ENCODE measurements at regions not wholly inside any gene's neighbourhood (a gene's known extent, or its start where the extent isn't known, plus 50 kb on each side); places are given as distances from the start of the nearest gene placed in this dataset.

GRCh38 chr6:22445946-22446345 lies 123.4 kb upstream of the HDGFL1 start:
- Histone ChIP-seq H3K27ac (no peak overlapping the region), H3K4me3 (no peak overlapping the region), H3K4me1 (replicated peaks in 1 of 2) (peaks cover 20 to 28% of the 10 kb centered on the region in 2 donors)
- peak in 1 of 8 experiments; percentile 4 for ATAC-seq (replicated peaks in 6 of 8)
- in situ Hi-C loops (cut with MboI; ENCODE audit: low pct_unique_long_range_greater_than_20kb in 2 of 9, low sequenced_read_pairs in 9 of 9, unreplicated experiment in 9 of 9), result no loop called here
- WGBS, 10 experiments, result 33 to 100% (median 76%) methylated on average over 1 to 2 of the region's 2 CpGs; no CpG with 5 or more reads in 4 of the 10 experiments

GRCh38 chr6:22447249-22448196 lies 121.8 kb upstream of the HDGFL1 start:
- WGBS, 10 experiments, result 10 to 44% (median 29%) methylated on average over 2 to 12 of the region's 16 CpGs; no CpG with 5 or more reads in 1 of the 10 experiments
- H3K27ac ChIP-seq, result peak overlapping the region; percentile 2 to 4
- peak in 5 of 8 experiments; percentile 40 to 80 (median 74) for ATAC-seq (replicated peaks in 6 of 8)
- H3K4me3 ChIP-seq, result no peak overlapping the region
- H3K4me1 ChIP-seq (replicated peaks in 1 of 2), result peaks cover 20 to 28% of the 10 kb centered on the region in 2 donors
- in situ Hi-C loops (cut with MboI; ENCODE audit: low pct_unique_long_range_greater_than_20kb in 2 of 9, low sequenced_read_pairs in 9 of 9, unreplicated experiment in 9 of 9), result no loop called here

- 0 to 100% (median 9%) methylated on average over 2 to 5 of the region's 6 CpGs; no CpG with 5 or more reads in 2 of the 10 experiments for WGBS, 10 experiments
- H3K4me3 ChIP-seq, result no peak overlapping the region
- in situ Hi-C loops (cut with MboI; ENCODE audit: low pct_unique_long_range_greater_than_20kb in 2 of 9, low sequenced_read_pairs in 9 of 9, unreplicated experiment in 9 of 9), result no loop called here
- H3K27ac ChIP-seq, result no peak overlapping the region
- peaks cover 20 to 28% of the 10 kb centered on the region in 2 donors for H3K4me1 ChIP-seq (replicated peaks in 1 of 2)
- ATAC-seq (replicated peaks in 6 of 8), result peak in 6 of 8 experiments; percentile 33 to 89 (median 77)
Measured at GRCh38 chr6:22448291-22448711, 121.1 kb upstream of the HDGFL1 start.

GRCh38 chr6:22451962-22452361 lies 117.4 kb upstream of the HDGFL1 start:
- WGBS, 10 experiments, result 2 to 100% (median 85%) methylated on average over 2 to 7 of the region's 7 CpGs
- Histone ChIP-seq H3K4me3 (no peak overlapping the region), H3K27ac (no peak overlapping the region), H3K4me1 (replicated peaks in 1 of 2) (peaks cover 16 to 22% of the 10 kb centered on the region in 2 donors)
- peak in 1 of 8 experiments; percentile 65 for ATAC-seq (replicated peaks in 6 of 8)
- in situ Hi-C loops (cut with MboI; ENCODE audit: low pct_unique_long_range_greater_than_20kb in 2 of 9, low sequenced_read_pairs in 9 of 9, unreplicated experiment in 9 of 9), result no loop called here

- H3K27ac ChIP-seq, result no peak overlapping the region
- H3K4me3 ChIP-seq, result no peak overlapping the region
- H3K4me1 ChIP-seq (replicated peaks in 1 of 2), result no peaks in the 10 kb centered on the region
- 38 to 100% (median 87%) methylated on average over 1 of the region's 1 CpG for WGBS, 10 experiments
- no peak for ATAC-seq (replicated peaks in 6 of 8)
- in situ Hi-C loops (cut with MboI; ENCODE audit: low pct_unique_long_range_greater_than_20kb in 2 of 9, low sequenced_read_pairs in 9 of 9, unreplicated experiment in 9 of 9), result no loop called here
Measured at GRCh38 chr6:22455378-22455777, 114.0 kb upstream of the HDGFL1 start.

- Histone ChIP-seq H3K4me3 (no peak overlapping the region), H3K27ac (no peak overlapping the region), H3K4me1 (replicated peaks in 1 of 2) (no peaks in the 10 kb centered on the region)
- no peak for ATAC-seq (replicated peaks in 6 of 8)
- WGBS, 10 experiments, result 50 to 100% (median 83%) methylated on average over 1 of the region's 1 CpG; no CpG with 5 or more reads in 3 of the 10 experiments
- in situ Hi-C loops (cut with MboI; ENCODE audit: low pct_unique_long_range_greater_than_20kb in 2 of 9, low sequenced_read_pairs in 9 of 9, unreplicated experiment in 9 of 9), result no loop called here
Measured at GRCh38 chr6:22457996-22458395, 111.4 kb upstream of the HDGFL1 start.

GRCh38 chr6:22466665-22467245 lies 102.6 kb upstream of the HDGFL1 start:
- Histone ChIP-seq H3K4me1 (replicated peaks in 1 of 2) (peaks cover 0 to 17% of the 10 kb centered on the region in 2 donors), H3K27ac (no peak overlapping the region), H3K4me3 (no peak overlapping the region)
- WGBS, 10 experiments, result 25 to 100% (median 92%) methylated on average over 1 to 4 of the region's 4 CpGs; no CpG with 5 or more reads in 1 of the 10 experiments
- ATAC-seq (replicated peaks in 6 of 8), result no peak
- in situ Hi-C loops (cut with MboI; ENCODE audit: low pct_unique_long_range_greater_than_20kb in 2 of 9, low sequenced_read_pairs in 9 of 9, unreplicated experiment in 9 of 9), result no loop called here

GRCh38 chr6:22467645-22468044 lies 101.7 kb upstream of the HDGFL1 start:
- Histone ChIP-seq H3K4me3 (no peak overlapping the region), H3K27ac (no peak overlapping the region), H3K4me1 (replicated peaks in 1 of 2) (peaks cover 0 to 17% of the 10 kb centered on the region in 2 donors)
- 33 to 100% (median 100%) methylated on average over 1 to 3 of the region's 3 CpGs; no CpG with 5 or more reads in 3 of the 10 experiments for WGBS, 10 experiments
- in situ Hi-C loops (cut with MboI; ENCODE audit: low pct_unique_long_range_greater_than_20kb in 2 of 9, low sequenced_read_pairs in 9 of 9, unreplicated experiment in 9 of 9), result no loop called here
- ATAC-seq (replicated peaks in 6 of 8), result no peak

- Histone ChIP-seq H3K4me3 (no peak overlapping the region), H3K4me1 (replicated peaks in 1 of 2) (peaks cover 0 to 17% of the 10 kb centered on the region in 2 donors), H3K27ac (no peak overlapping the region)
- ATAC-seq (replicated peaks in 6 of 8), result no peak
- WGBS, 10 experiments, result 0 to 90% (median 49%) methylated on average over 1 to 2 of the region's 2 CpGs; no CpG with 5 or more reads in 1 of the 10 experiments
- in situ Hi-C loops (cut with MboI; ENCODE audit: low pct_unique_long_range_greater_than_20kb in 2 of 9, low sequenced_read_pairs in 9 of 9, unreplicated experiment in 9 of 9), result no loop called here
Measured at GRCh38 chr6:22468256-22468965, 101.0 kb upstream of the HDGFL1 start.

GRCh38 chr6:22470454-22471131 lies 98.8 kb upstream of the HDGFL1 start:
- H3K4me1 ChIP-seq (replicated peaks in 1 of 2), result peaks cover 0 to 17% of the 10 kb centered on the region in 2 donors
- ATAC-seq (replicated peaks in 6 of 8), result peak in 2 of 8 experiments; percentile 70 to 73
- H3K4me3 ChIP-seq, result no peak overlapping the region
- 11 to 100% (median 79%) methylated on average over 1 to 6 of the region's 7 CpGs; no CpG with 5 or more reads in 2 of the 10 experiments for WGBS, 10 experiments
- in situ Hi-C loops (cut with MboI; ENCODE audit: low pct_unique_long_range_greater_than_20kb in 2 of 9, low sequenced_read_pairs in 9 of 9, unreplicated experiment in 9 of 9), result no loop called here
- no peak overlapping the region for H3K27ac ChIP-seq

GRCh38 chr6:22471132-22471690 lies 98.2 kb upstream of the HDGFL1 start:
- ATAC-seq (replicated peaks in 6 of 8), result peak in 4 of 8 experiments; percentile 53 to 92 (median 86)
- H3K4me1 ChIP-seq (replicated peaks in 1 of 2), result peaks cover 0 to 17% of the 10 kb centered on the region in 2 donors
- no peak overlapping the region for H3K4me3 ChIP-seq
- in situ Hi-C loops (cut with MboI; ENCODE audit: low pct_unique_long_range_greater_than_20kb in 2 of 9, low sequenced_read_pairs in 9 of 9, unreplicated experiment in 9 of 9), result no loop called here
- H3K27ac ChIP-seq, result no peak overlapping the region
- WGBS, 10 experiments, result 5 to 100% (median 41%) methylated on average over 1 to 4 of the region's 4 CpGs

- ATAC-seq (replicated peaks in 6 of 8), result no peak
- H3K4me1 ChIP-seq (replicated peaks in 1 of 2), result peaks cover 0 to 22% of the 10 kb centered on the region in 2 donors
- in situ Hi-C loops (cut with MboI; ENCODE audit: low pct_unique_long_range_greater_than_20kb in 2 of 9, low sequenced_read_pairs in 9 of 9, unreplicated experiment in 9 of 9), result no loop called here
- no peak overlapping the region for H3K27ac ChIP-seq
- H3K4me3 ChIP-seq, result no peak overlapping the region
- 67 to 100% (median 100%) methylated on average over 1 to 4 of the region's 4 CpGs; no CpG with 5 or more reads in 3 of the 10 experiments for WGBS, 10 experiments
Measured at GRCh38 chr6:22471746-22472145, 97.6 kb upstream of the HDGFL1 start.
